Left colon (tissue), 2 donors: ENCODE measurements at regions not wholly inside any gene's neighbourhood (a gene's known extent, or its start where the extent isn't known, plus 50 kb on each side); places are given as distances from the start of the nearest gene placed in this dataset.
A peak's percentile ranks its signal among the peaks of the same experiment; 100 is the strongest.

Source experiments
- ATAC-seq: fragments of 200-7000 bp; cut with Tn5 transposase; one replicate; pipeline ENCODE4 v1.9.1; 2020; ENCODE audit warnings: mild to moderate bottlenecking, moderate library complexity
- DNase-seq, 2 donors: peaks; one replicate each; pipeline ENCODE4 v3.0.0-alpha.2; 2020
- intact Hi-C, 2 donors: fragments of 100-400 bp; cut with DNase I in 1 of 2; cut with micrococcal nuclease in 1 of 2; formaldehyde crosslinking; loops; one replicate each; pipeline versions ENCODE4 v1.11.2 to v1.14.0; 2022; cut with DNase I, micrococcal nuclease
- donor health status: DM: no; HTN: no; CAD: no.
- donor health status: DM: yes; HTN: yes; CAD: no.

DNA sequence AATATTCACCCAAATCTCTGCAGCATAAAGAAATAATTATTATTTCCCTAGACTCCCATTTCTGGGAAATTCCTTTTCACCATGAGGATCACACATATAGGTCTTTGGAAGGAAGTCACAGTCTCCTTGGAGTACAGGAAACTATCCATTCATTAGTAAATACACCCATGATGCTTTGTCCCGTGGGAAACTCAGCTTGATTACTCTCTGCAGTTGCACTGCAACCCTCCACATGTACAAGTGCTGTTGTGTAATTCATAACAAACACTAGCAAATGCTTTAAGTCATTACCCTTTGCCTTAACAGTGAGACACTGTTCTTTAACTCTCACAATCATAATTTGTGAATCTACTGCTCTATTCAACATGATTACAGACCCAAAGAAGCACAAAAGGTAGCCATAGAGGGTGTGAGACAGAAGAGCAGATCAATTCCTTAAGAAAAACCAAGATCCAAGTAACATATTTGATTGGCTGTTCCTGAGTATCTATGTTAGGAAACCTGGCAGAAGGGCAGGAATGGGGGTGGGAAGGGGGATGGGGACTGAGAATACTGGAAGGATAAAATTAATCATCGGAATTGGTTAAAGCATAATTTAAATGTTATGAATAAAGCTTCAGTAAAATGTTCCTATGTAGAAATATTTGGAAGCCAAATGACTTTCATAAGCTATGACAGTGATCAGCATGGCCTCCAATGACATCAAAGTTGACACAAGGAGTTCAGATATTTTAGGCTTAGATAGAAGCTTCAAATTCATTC is 268.0 kb downstream of the HACE1 start:
- ATAC-seq (no peak), DNase-seq (no peak)
- intact Hi-C loops, result no loop called here

DNA sequence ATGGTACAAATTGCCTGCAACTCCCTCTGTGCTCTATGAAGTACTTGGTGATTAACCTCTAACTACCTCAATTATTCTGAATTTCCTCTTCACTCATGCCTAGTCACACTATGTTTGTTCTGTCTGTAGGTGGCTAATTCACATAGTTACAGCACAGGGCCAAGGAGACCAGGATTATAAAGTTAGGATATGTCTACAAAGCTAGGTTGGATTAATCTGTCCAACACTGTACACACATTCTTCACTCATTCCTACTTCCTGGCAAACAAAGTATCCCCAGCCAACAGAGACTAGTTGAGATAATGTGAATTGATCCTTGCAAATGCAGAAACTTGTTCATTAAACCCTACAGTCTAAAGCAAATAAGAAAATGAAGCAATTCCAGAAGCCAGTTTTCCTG is 269.8 kb downstream of the HACE1 start:
- DNase-seq, result no peak
- peak; percentile 79 for ATAC-seq
- intact Hi-C loops, result no loop called here

DNA sequence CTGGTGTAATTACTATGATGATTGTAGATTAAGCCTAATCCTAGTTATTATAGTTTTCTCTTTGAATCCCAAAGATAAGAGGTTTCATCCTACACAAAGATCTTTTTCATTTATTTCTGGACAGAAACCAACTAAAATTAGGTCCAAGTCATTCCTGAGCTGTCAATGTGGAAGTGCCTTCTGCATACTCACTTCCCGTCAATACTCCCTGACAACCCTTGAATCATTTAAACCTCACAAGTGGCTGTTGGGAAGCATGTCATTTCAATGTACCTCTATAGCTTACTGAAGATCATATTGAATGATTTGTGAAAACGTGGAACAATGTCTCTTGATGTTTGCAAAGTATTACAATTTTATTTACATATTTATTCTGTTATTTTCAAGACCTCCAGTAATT is 274.1 kb downstream of the HACE1 start:
- intact Hi-C loops, result no loop called here
- ATAC-seq (no peak), DNase-seq (no peak)

DNA sequence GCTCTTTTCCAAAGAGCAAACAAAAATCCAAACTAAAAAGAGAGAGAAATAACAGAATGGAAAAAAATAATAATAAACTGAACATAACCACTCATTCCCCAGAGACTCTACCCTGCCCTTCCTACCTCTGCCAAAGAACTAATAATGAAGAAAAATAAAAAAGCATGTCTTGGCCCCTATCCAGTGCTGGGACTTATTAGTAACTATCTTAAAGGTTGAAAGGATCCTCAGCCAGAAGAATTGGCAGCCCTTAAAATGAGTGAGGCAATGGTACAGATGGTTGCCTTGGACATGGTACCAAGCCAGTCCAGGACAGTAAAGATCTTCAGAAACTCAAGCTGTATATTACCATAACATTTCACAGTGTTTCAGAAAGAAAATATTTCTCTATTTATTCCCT is 279.3 kb downstream of the HACE1 start:
- no peak for DNase-seq
- ATAC-seq, result no peak
- intact Hi-C loops, result no loop called here

DNA sequence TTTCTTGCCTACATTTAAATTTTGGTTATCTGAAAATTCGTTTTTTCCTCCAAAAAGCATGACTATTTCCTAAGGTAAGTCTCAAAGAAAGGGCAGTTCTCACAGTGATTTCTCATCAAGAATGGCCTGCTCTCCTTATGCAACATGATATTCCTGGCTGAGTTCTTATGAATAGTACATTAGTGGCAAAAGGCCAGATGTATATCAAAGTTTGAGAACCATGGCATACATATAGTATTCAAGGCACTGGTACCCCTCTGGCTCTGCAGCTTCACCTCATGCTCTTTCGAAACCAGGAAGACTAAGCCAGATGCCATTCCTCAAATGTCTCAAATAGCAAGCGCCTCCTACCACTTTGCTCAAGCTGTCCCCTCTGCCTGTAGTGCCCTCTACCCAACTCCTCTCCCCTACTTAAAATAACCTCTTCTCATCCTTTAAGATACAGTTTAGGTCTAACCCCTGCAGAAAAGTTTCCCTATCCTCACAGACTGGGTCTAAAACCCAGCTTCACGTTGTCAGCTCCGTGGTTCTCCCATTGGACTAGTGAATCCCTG is 280.3 kb downstream of the HACE1 start:
- DNase-seq, result no peak
- no peak for ATAC-seq
- intact Hi-C loops, result no loop called here

DNA sequence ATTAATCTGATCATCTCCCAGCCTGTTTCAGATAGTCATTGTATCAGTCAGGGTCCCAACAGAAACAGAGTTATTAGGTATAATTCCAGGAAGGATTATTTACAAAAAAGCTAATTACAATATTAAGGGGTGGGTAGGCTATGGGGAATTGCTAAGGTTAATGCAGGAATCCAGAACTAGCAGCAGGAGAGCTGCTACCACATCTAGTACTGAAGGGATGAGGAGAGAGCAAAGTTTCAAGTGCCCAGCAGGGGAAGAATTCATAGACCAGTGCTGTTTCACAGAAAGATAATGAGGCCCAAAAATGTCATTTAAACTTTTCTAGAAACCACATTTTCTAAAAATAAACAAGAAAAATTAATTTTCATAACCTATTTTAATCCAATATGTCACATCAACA is 284.2 kb downstream of the HACE1 start:
- intact Hi-C loops, result no loop called here
- ATAC-seq (no peak), DNase-seq (no peak)

DNA sequence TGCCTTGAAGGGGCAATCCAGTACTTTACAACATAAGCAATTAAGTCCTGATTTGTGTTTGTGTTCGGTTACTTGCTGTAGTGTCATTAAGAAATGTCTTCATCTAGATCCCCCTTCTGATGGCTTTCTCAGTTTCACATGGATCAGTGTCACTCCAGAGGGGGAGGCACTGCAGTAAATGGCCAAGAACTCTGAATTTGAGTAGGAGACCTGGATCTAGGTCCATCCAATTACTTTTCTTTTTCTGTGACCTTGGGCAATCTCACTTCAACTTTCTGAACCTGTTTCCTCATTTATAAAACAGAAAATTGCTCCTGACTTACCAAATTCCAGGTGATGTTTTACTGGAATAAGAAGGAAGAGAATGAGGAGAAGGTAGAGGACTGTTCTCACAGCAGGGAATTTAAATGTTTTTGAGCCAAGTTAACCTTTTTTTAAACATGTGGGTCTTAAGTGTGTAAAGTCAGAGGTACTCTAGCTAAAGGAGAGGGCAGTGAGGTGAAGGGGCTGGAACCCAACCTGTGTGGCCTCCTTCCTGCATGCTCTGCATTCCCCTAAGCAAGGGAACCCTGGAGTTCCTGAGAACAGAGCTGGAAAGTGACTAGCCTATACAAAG is 285.5 kb downstream of the HACE1 start:
- DNase-seq (no peak), ATAC-seq (no peak)
- intact Hi-C loops, result no loop called here

DNA sequence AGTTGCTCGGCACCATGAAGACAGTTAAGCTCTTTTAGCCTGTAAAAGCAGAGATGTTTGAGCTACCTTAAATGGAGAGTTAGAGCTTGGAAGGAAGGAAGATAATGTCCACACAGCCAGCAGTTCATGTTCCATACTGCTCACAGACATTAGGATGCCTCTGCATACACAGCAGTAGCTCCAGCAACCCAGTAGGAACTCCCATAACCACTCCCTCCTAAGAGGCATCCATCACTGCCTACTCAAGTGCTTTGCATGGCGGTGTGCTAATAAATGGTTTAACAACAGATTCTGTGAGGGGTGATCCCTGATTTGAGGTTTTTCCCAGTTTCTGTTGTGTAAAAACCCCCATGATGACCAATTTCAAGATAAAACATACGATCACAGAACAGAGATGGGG is 286.4 kb downstream of the HACE1 start:
- ATAC-seq (no peak), DNase-seq (no peak)
- intact Hi-C loops, result no loop called here

DNA sequence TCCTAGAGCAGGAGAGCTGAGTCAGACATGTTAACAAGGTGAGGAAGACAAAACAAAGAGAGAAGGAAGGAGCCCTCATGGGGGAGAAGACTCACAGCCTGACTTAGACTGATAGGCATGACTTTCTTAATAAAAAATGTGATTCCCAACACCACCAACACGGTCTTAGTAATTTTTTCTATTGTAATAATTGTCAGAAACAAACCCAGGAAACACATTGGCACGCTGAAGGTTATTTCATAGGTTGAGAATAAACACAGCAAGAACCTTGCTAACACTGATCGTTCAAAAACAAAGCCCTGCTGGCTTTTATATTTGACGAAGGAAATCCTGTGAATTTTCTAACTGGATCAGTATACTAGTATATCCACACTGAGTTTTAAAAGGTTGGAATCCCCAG is 286.8 kb downstream of the HACE1 start:
- ATAC-seq (no peak), DNase-seq (no peak)
- intact Hi-C loops, result no loop called here

DNA sequence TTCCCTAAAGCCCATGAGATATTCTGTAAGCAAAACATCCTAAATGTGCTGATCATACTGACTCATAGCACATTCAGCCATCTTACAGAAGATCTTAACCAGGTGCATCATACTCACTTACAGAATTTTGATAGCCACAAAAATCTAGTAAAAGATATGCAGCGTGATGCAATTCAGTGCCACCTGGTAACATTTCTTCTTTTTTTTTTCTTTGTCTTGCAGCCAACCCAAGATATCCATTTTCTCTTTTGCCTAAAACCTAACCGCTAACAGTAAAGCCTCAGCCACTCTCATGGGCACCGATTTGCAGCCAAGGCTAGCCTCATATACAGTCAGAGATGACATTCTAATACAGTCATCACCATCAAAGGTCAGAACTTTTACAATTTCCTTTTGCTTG is 293.3 kb downstream of the HACE1 start:
- no peak for DNase-seq
- intact Hi-C loops, result no loop called here
- ATAC-seq, result no peak

DNA sequence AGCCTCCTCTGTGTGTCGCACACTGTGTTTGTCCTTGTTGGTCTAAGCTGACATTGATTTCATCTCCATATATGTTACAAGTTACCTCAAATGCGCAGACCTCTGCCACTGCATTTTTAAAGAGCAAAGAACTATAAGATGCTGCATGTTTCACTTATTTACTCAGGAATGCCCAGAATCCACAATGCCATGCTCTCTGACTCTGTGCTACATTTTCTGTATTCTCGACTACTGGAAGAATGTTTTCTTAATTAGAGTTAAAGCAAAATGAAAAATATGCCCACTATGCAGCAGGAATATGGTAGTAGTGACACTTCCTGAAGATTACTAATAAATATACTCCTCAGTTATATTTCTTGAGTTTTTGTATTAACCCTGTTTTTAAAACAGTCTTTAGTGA is 296.4 kb downstream of the HACE1 start:
- intact Hi-C loops, result no loop called here
- DNase-seq (no peak), ATAC-seq (no peak)

DNA sequence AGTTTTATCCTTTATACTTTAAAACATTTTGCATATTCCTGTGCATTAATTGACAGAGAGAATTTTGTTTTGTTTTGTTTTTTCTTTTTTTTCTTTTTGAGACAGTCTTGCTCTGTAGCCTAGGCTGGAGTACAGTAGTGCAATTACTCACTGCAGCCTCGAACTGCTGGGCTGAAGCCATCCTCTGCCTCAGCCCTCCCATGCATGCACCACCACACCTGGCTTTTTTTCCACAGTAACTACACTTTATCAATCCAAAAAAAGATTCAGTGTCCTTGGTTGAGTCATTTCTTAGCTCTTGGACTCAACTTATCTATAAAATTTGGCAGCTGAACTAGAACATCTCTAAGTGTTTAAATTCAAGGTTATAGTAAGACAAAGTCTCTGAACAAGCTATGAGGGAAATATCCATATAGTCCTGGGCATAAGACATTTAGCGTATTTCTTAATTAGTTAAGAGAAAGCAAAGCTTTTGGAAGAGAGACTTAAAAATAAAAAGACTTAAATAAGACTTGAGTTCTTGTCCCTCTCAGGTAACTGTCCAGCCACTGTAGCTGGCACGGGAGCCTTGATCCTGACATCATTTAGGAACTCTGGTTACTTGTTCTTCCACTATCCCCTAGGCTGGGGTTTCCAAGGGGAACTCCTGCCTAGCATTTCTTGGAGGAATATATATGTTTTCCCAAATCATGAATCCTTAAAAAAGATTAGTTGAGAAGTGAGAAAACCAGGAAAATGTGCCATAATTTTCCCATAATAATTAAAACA is 300.1 kb downstream of the HACE1 start:
- intact Hi-C loops, result no loop called here
- ATAC-seq (no peak), DNase-seq (no peak)

DNA sequence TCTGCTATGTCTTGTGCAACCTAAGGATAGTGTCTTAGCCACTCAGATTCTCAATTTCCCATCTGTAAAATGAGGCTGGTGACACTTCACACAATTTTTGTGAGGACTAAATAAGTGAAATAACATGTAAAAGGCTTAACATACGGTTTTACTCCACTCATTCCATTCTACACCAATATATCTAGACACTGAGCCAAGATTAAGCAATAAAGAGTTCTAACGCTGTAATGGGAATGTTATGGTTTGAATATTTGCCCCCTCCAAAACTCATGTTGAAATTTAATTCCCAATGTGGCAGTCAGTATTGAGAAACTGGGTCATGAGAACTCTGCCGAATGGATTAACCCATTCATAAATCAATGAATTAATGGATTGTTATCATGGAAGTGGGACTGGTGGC is 301.0 kb downstream of the HACE1 start:
- ATAC-seq, result no peak
- DNase-seq, result no peak

DNA sequence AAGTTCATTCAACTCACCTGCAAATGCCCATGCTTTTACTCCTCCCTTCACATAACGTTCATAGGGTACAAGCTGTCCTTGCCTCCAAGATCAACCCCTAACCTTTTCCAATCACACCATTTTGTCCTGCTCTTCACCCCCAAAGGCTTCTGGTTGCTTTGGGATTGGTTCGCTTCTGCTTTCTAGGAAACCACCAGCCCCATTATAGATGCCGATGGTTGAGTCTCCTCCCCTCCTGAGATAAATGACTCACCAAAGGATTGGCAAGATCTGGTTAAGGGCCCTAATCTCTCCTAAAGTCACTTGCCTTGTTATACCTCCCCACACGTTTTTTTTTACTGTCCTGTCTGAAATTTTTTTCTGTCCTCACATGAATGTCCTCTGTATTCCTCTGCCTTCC is 311.4 kb downstream of the HACE1 start:
- ATAC-seq (no peak), DNase-seq (no peak)
- intact Hi-C loops, result no loop called here

More for the DNA sequence above, 301.0 kb downstream of the HACE1 start:
- intact Hi-C loops, result no loop called here

DNA sequence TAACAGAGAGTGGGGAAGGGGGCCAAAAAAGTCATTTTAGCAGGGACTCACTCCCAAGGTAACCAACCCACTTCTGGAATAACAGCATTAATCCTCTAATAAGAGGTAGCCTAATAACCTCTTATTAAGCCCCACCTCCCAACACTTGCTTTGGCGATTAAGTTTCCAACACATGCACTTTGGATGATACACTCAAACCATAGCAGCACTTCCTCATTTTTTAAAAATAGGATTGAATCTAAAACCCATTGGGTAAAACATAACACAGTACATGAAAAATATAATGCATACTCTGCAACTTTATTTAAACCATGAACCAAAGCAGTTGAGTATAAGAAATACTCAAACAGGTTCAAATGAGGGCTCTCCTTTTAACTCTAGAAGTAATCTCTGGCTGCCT is 318.3 kb downstream of the HACE1 start:
- intact Hi-C loops, result no loop called here
- no peak for DNase-seq

DNA sequence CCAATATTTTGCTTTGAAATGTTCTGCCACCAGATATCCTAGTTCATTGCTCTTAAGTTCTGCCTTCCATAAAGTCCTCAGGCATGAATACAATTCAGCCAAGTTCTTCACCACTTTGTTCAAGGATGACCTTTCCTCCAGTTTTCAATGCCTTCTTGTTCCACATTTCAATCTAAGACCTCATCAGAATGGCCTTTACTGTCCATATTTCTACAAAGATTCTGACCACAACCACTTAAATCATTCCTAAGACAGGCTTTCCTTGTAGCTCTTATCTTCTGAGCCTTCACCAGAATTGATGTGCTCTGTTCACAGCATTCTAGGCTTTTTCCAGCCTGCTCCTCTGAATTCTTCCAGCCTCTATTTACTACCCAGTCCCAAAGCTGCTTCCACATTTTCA is 319.0 kb downstream of the HACE1 start:
- intact Hi-C loops, result no loop called here
- ATAC-seq, result no peak
- DNase-seq, result no peak

More for the DNA sequence above, 318.3 kb downstream of the HACE1 start:
- no peak for ATAC-seq

DNA sequence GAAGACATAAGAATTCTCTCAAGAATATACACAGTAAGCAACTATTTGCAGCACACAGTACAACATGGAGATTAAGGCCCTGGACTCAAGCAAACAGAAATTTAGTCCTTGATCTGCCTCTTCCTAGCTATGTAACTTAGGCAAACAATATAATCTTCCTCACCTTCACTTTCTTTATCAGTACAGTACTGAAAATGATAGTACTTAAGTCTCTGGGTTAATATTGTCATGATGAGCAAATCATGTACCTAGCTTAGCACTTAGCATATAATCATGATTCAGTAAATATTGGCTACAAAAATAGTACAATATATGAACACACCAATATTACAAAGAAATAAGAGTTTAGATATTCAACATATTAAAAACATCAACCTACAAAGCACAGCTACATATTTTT is 320.5 kb downstream of the HACE1 start:
- DNase-seq, result no peak
- no peak for ATAC-seq
- intact Hi-C loops, result no loop called here

DNA sequence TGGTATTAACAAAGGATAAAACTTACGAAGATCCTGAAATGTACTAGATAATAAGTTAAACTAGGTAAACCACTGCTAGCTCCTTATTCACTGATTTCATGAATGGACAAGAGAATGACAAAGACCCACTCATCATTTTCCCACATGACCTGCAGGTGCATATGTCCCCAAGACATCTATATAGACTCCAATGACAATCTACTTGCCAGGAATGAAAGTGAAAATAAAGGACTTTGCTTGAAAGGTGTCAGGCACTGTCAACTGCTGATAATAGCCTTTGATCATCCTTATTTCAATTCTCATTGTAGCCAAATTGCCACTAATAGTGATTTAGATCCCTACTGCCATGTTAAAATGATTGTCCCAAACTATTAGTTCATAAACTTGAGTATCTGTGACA is 321.8 kb downstream of the HACE1 start:
- DNase-seq (no peak), ATAC-seq (no peak)
- intact Hi-C loops, result no loop called here

DNA sequence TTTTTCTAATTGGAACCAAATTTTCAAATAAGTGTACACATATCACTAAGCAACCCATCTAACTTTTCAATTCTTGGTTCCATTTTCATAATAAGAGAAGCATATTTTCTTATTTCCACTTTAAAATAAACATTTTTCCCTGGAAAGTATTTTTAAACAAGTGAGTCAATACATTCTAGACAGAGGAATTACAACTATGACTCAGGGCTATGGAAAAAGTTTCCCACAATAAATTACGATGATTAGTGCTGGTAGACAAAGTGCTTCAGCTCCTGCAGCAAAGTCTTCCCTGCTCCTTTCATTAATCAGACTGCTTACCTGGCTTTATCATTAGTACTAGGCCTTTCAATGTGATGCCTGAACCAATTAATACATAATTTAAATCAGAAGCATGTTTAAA is 322.5 kb downstream of the HACE1 start:
- DNase-seq (no peak), ATAC-seq (no peak)
- intact Hi-C loops, result no loop called here

DNA sequence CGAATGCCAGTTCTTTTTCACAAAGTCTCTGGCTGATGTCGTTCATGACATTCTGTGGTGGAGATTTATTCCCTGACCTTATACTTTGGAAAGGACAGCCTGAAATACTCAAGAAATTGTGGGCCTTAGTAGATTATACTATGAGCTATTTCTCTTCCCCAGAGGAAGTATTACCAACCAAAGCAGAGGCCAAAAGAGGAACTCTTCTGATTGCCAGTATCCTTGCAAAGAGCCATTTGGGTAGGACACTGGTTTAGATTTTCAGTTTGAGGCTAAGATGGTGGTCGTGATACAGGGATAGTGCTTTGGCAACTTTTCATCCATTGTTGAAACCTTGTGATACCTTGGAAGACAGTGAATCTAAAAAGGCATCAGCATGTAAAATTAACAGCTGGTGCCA is 327.3 kb downstream of the HACE1 start:
- DNase-seq (no peak), ATAC-seq (no peak)
- intact Hi-C loops, result no loop called here
